GM13977 (cell line): ENCODE measurements at regions not wholly inside any gene's neighbourhood (a gene's known extent, or its start where the extent isn't known, plus 50 kb on each side); places are given as distances from the start of the nearest gene placed in this dataset.

Experiments
- DNase-seq: peaks from one replicate; pipeline ENCODE4 v3.0.0; 2012; ENCODE audit warnings: low spot score
- in situ Hi-C: fragments of 300-500 bp; cut with MboI; formaldehyde crosslinking; loops from one replicate; pipeline ENCODE4 v1.12.0; 2022; ENCODE audit warnings: low sequenced_read_pairs, low pct_unique_long_range_greater_than_20kb, mixed read lengths, inconsistent platforms; ENCODE audit not compliant: unreplicated experiment
- TF ChIP-seq, protein P1 (sequence below): IDR thresholded peaks from 2 replicates; pipeline ENCODE4 v1.5.1; 2012; ENCODE audit warnings: mild to moderate bottlenecking, control low read depth; ENCODE audit not compliant: insufficient read depth; ENCODE audit errors: extremely low read depth, missing control alignments

DNA sequence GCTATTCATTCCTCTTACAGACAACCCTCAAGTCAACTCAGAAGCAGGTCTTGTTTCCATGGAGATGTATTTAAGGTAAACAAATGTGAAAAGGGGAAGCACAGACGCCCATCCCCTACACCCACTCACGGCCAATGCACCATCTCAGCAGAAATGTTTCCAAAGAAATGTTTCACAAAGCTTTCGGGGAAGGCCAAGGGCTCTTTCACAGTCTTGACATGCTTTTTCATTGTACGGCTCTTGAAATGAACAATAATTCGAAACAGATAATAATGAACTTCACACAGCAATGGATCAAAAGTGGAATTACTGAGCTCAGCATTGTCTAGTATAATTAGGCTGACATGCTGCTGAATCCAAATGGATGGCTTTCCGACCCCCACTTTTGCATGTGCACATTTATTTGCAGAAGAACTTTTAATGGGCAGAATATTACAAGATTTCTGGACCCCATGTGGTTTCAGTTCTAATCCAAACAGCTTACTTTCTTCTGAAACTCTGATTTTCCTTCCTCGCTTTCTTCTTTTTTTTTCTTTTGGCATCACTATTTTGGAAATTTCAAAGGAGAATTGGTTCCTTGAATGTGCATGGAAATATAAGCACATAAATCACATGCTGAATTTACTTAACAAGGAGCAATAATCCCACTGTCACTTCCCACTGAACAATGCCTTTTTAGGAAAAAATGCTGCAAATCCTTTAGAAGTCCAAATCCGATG lies 160.9 kb downstream of the SMIM20 start:
- DNase-seq, result peak; percentile 73
- TF ChIP-seq, protein P1, sequence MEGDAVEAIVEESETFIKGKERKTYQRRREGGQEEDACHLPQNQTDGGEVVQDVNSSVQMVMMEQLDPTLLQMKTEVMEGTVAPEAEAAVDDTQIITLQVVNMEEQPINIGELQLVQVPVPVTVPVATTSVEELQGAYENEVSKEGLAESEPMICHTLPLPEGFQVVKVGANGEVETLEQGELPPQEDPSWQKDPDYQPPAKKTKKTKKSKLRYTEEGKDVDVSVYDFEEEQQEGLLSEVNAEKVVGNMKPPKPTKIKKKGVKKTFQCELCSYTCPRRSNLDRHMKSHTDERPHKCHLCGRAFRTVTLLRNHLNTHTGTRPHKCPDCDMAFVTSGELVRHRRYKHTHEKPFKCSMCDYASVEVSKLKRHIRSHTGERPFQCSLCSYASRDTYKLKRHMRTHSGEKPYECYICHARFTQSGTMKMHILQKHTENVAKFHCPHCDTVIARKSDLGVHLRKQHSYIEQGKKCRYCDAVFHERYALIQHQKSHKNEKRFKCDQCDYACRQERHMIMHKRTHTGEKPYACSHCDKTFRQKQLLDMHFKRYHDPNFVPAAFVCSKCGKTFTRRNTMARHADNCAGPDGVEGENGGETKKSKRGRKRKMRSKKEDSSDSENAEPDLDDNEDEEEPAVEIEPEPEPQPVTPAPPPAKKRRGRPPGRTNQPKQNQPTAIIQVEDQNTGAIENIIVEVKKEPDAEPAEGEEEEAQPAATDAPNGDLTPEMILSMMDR, result no peak
- in situ Hi-C loops, result no loop called here

DNA sequence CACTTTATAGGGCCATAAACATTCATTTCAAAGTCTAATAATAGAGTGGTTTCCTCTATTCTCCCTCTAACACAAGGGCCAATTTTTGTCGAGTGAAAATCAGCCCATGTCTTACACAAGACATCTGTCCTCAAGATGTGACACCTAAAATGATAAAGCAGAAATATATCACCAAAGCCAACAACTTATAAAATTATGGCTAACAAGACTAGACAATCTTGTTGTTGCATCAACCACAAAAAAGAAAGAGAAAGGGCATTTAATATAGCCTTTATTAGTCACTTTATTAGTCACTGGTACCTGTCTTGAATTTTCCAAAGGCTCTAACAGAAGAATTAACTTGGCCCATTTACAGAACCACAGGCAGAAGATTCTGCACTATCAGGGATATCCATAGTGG lies 161.6 kb downstream of the SMIM20 start:
- in situ Hi-C loops, result no loop called here
- DNase-seq, result no peak

DNA sequence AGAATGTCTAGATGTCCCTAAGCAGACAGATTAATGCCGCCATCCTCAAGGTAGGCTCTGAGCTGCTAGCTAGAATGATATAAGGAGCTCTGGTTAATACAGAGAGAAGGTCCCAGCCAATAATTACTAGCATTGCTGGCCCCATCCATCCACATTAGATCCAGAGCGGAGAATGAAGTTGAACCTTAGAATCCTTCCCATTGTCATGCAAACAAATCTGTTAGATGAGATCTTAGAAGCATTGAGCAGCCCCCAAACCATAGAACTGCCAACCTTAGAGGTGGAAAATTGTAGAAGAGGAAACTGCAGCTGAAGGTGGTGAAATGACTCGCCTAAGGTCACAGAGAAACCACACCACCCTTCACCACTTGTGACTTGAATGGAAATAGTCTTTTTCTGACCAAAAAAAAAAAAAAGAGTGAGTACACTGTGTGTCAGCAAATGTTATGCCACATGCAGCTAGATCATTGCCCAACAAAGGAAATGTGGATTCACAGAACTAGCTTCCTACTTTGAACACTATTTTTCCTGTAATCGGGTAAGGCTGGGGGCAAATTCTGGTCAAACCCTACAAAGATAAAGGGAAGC lies 162.1 kb downstream of the SMIM20 start:
- peak; percentile 42 for DNase-seq
- TF ChIP-seq, protein P1, result no peak
- in situ Hi-C loops, result no loop called here

More for the DNA sequence above, 161.6 kb downstream of the SMIM20 start:
- TF ChIP-seq, protein P1, result no peak

DNA sequence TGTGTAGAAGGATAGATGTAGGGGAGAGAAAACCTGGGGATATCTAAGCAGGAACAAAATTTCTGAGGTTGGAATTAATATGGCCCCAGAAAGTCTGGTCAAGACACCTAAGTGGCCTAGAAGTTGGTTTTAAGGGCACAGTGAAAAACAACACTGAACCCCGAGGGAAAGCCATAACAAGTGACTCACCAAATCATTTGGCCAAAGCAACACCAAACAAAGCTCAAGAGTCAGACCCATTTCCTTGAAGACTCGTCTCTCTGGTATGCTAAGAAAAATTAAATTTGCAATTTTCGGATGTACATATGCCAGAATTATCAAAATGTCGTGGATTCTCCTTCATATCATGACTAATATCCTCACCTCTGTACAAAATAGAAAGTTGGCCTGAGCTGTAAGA lies 162.9 kb downstream of the SMIM20 start:
- TF ChIP-seq, protein P1, result no peak
- no peak for DNase-seq
- in situ Hi-C loops, result no loop called here

DNA sequence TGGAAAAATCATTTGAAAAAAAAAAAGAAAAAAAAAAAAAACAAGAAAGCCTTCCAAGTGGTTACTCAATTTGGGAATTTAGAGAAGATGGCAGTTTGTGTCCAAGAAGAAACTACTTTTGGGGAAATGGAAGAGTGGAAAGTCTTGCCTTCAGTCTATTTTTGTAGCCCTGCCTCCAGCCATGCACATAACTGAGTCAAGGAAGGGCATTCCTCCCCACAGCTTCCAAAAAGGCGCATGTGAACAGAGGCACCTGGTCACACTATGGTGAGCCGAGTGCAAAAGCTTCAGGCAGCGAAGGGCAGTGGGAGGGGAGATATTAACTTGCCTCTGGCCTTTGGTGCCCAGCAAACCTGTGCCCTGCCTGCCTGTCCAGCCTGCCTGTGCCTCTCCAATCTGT lies 163.7 kb downstream of the SMIM20 start:
- no peak for DNase-seq
- TF ChIP-seq, protein P1, result no peak
- in situ Hi-C loops, result no loop called here

DNA sequence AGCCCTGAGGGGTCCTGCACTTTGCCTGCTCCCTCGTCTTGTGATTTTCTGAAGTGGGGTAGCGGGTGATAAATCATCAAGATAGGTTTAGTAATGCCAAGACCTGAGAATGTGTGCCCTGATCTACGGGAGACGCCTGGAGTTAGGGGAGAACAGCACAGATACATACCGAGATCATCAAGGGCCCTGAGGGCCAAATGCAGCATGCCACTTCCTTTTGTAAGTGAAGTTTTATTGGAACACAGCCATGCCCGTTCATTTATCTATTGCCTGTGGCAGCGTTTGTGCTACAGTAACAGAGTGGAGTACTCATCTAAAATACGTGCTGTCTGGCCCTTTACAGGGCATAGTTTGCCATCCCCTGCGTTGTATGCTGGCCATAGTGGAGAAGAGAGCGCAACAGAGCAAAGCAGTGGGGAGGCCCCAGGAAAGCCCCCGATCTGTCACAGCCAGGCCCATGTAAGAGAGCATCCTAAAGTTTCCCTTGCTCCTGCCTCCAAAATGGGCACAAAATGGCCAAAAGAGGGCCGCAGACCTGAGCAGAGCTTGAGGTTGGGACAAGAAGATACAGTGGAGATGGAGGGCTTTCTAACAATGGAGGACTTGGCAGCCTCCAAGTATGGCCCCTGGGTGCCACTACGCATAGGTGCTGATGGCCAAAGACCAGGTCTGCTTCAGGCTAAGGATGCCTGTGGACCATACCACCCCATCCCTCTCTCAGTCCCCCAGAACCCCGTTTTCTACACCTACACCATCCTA lies 167.0 kb downstream of the SMIM20 start:
- TF ChIP-seq, protein P1, result no peak
- DNase-seq, result no peak
- in situ Hi-C loops, result no loop called here
